ENCODE measurements at regions not wholly inside any gene's neighbourhood (a gene's known extent, or its start where the extent isn't known, plus 50 kb on each side); places are given as distances from the start of the nearest gene placed in this dataset.

DNA sequence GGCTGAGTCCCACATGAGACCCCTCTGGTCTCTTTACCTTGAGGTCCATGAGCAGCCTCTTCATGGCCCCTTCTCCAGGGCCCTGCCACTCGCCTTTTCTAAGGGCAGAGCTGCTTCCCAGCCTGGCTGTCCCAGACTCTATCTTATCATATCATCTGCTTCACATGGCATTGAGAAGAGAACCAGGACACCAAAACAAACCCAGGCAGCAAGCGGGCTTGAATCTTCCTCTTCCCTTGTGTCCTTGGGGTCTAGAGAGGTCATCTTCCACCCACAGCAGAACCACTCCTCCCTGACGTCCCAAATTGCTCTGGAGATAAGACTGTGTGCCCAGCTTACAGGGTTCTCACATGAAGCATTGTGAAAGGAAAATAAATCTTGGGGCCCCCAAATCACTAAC, 261.3 kb upstream of the AUTS2 start:
- TF ChIP-seq, protein P1, sequence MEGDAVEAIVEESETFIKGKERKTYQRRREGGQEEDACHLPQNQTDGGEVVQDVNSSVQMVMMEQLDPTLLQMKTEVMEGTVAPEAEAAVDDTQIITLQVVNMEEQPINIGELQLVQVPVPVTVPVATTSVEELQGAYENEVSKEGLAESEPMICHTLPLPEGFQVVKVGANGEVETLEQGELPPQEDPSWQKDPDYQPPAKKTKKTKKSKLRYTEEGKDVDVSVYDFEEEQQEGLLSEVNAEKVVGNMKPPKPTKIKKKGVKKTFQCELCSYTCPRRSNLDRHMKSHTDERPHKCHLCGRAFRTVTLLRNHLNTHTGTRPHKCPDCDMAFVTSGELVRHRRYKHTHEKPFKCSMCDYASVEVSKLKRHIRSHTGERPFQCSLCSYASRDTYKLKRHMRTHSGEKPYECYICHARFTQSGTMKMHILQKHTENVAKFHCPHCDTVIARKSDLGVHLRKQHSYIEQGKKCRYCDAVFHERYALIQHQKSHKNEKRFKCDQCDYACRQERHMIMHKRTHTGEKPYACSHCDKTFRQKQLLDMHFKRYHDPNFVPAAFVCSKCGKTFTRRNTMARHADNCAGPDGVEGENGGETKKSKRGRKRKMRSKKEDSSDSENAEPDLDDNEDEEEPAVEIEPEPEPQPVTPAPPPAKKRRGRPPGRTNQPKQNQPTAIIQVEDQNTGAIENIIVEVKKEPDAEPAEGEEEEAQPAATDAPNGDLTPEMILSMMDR (IDR thresholded peaks at IDR 0.05): no peak
- TF ChIP-seq POLR2A (IDR thresholded peaks at IDR 0.05): no peak
